ENCODE measurements at regions not wholly inside any gene's neighbourhood (a gene's known extent, or its start where the extent isn't known, plus 50 kb on each side); places are given as distances from the start of the nearest gene placed in this dataset.

DNA sequence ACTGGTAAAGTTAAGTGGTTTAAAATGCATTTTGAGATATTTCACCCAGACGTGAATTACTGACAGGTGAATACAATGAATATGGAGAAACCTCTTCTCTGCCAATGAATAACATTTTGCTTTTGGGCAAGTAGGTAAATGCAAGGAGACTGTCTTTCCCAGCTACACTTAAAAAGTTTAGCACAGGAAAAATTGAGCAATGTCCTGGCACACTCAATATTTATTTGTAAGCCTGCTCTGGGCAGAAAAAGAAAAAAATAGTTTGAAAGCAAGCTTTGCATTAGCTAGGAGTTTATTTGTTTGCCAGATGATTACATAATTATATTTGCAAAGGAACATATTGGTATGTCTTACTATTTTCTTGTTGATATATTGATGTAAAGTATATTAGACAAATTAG, 624.2 kb downstream of the ACTR3B start:
- 52 to 69% (median 62%) methylated on average over 1 of the region's 1 CpG for WGBS, 5 donors
- H3K9me3 ChIP-seq = no peaks in the 10 kb centered on the region
- DNase-seq = no peak
- intact Hi-C loops (cut with DNase I; ENCODE audit: low total_unique reads) = no loop called here
- H3K36me3 ChIP-seq = no peaks in the 10 kb centered on the region
- no peaks in the 10 kb centered on the region for H3K27me3 ChIP-seq
- H3K4me1 ChIP-seq = peaks cover 0 to 31% (median 3%) of the 10 kb centered on the region in 4 donors
- H3K4me3 ChIP-seq = no peak overlapping the region
- H3K27ac ChIP-seq = peak overlapping the region in 1 of 5 donors; percentile 64
- TF ChIP-seq EP300 (IDR thresholded peaks at IDR 0.05) (no peak), POLR2A (IDR thresholded peaks at IDR 0.05) (no peak), POLR2AphosphoS5 (IDR thresholded peaks at IDR 0.05) (no peak)
- TF ChIP-seq, protein P1, sequence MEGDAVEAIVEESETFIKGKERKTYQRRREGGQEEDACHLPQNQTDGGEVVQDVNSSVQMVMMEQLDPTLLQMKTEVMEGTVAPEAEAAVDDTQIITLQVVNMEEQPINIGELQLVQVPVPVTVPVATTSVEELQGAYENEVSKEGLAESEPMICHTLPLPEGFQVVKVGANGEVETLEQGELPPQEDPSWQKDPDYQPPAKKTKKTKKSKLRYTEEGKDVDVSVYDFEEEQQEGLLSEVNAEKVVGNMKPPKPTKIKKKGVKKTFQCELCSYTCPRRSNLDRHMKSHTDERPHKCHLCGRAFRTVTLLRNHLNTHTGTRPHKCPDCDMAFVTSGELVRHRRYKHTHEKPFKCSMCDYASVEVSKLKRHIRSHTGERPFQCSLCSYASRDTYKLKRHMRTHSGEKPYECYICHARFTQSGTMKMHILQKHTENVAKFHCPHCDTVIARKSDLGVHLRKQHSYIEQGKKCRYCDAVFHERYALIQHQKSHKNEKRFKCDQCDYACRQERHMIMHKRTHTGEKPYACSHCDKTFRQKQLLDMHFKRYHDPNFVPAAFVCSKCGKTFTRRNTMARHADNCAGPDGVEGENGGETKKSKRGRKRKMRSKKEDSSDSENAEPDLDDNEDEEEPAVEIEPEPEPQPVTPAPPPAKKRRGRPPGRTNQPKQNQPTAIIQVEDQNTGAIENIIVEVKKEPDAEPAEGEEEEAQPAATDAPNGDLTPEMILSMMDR (IDR thresholded peaks at IDR 0.05) = no peak

DNA sequence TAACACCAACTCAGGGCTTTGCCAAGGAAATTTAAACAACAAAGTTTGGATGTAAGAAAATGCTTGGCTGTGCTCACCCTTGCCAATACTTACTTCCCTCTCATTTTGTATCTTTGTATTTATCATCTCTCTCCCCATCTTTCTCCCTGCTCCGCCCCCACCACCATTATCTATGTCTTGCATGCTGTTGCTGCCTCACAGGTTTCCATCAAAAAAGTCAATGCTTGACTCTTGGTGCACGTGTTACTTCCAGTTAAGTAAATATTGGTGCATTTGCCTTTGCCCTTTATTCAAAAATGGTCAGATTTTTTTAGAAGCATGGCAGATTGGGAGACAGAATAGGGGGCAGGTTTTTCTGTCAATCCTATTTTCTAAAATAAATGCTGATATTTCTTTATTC, 626.0 kb downstream of the ACTR3B start:
- no peak for DNase-seq
- Histone ChIP-seq H3K27me3 (no peaks in the 10 kb centered on the region), H3K36me3 (no peaks in the 10 kb centered on the region), H3K9me3 (peaks cover 0 to 7% (median 3%) of the 10 kb centered on the region in 4 donors), H3K4me3 (no peak overlapping the region), H3K4me1 (peaks cover 0 to 31% (median 3%) of the 10 kb centered on the region in 4 donors), H3K27ac (no peak overlapping the region)
- WGBS, 5 donors = 12 to 43% (median 39%) methylated on average over 2 of the region's 2 CpGs
- TF ChIP-seq POLR2AphosphoS5 (IDR thresholded peaks at IDR 0.05) = no peak
- no peak for TF ChIP-seq POLR2A (IDR thresholded peaks at IDR 0.05)
- no peak for TF ChIP-seq EP300 (IDR thresholded peaks at IDR 0.05)
- TF ChIP-seq, protein P1 (IDR thresholded peaks at IDR 0.05) = no peak
- intact Hi-C loops (cut with DNase I; ENCODE audit: low total_unique reads) = no loop called here

GRCh38 chr7:153386556-153386955, 627.0 kb downstream of the ACTR3B start:
- H3K9me3 ChIP-seq = peaks cover 0 to 17% (median 7%) of the 10 kb centered on the region in 4 donors
- H3K4me3 ChIP-seq = no peak overlapping the region
- 52 to 61% (median 58%) methylated on average over 10 of the region's 10 CpGs for WGBS, 5 donors
- TF ChIP-seq POLR2AphosphoS5 (IDR thresholded peaks at IDR 0.05) (no peak), POLR2A (IDR thresholded peaks at IDR 0.05) (no peak), EP300 (IDR thresholded peaks at IDR 0.05) (no peak)
- TF ChIP-seq, protein P1 (IDR thresholded peaks at IDR 0.05) = no peak
- no peak for DNase-seq
- H3K36me3 ChIP-seq = no peaks in the 10 kb centered on the region
- no peak overlapping the region for H3K27ac ChIP-seq
- peaks cover 0 to 26% (median 3%) of the 10 kb centered on the region in 4 donors for H3K4me1 ChIP-seq
- no peaks in the 10 kb centered on the region for H3K27me3 ChIP-seq
- intact Hi-C loops (cut with DNase I; ENCODE audit: low total_unique reads) = no loop called here

GRCh38 chr7:153388611-153389010, 629.1 kb downstream of the ACTR3B start:
- TF ChIP-seq EP300 (IDR thresholded peaks at IDR 0.05) (no peak), POLR2A (IDR thresholded peaks at IDR 0.05) (no peak), POLR2AphosphoS5 (IDR thresholded peaks at IDR 0.05) (no peak)
- TF ChIP-seq, protein P1 (IDR thresholded peaks at IDR 0.05) = no peak
- H3K4me3 ChIP-seq = no peak overlapping the region
- DNase-seq = no peak
- H3K36me3 ChIP-seq = no peaks in the 10 kb centered on the region
- peaks cover 0 to 29% (median 14%) of the 10 kb centered on the region in 4 donors for H3K9me3 ChIP-seq
- no peaks in the 10 kb centered on the region for H3K27me3 ChIP-seq
- peaks cover 0 to 11% (median 1%) of the 10 kb centered on the region in 4 donors for H3K4me1 ChIP-seq
- no peak overlapping the region for H3K27ac ChIP-seq
- intact Hi-C loops (cut with DNase I; ENCODE audit: low total_unique reads) = no loop called here
